HEK293 (cell line): ENCODE measurements at regions not wholly inside any gene's neighbourhood (a gene's known extent, or its start where the extent isn't known, plus 50 kb on each side); places are given as distances from the start of the nearest gene placed in this dataset.

Experiments used
- CTCF ChIA-PET: fragments of 350-600 bp; formaldehyde crosslinking; extraction: SDS; loops from one replicate; lab custom pipeline; 2021; ENCODE audit warnings: antibody characterized with exemption; lab: Yijun Ruan, JAX
- POLR2A ChIA-PET: fragments of 300-600 bp; formaldehyde crosslinking; extraction: SDS; loops from one replicate; lab custom pipeline; 2020; ENCODE audit warnings: antibody characterized with exemption, inconsistent platforms; lab: Yijun Ruan, JAX
- H3K27ac ChIP-seq: fragments of 200-500 bp; sonication (Bioruptor generic); 2 replicates; pipeline ENCODE4 v1.5.1; 2014; ENCODE audit warnings: low read depth, low read length, control low read depth, inconsistent platforms; ENCODE audit errors: extremely low read depth
- H3K36me3 ChIP-seq, 2 experiments: fragments of 200-500 bp in 1 of 2; sonication (Bioruptor generic) in 1 of 2; 1 replicate in 1 of 2; 2 replicates in 1 of 2; pipeline ENCODE4 v1.5.1; 2014 to 2017; ENCODE audit warnings: inconsistent platforms in 2 of 2, low read length in 2 of 2; ENCODE audit not compliant: control insufficient read depth in 2 of 2, insufficient read depth in 1 of 2
- H3K4me1 ChIP-seq: fragments of 200-500 bp; sonication (Bioruptor generic); 2 replicates; pipeline ENCODE4 v1.5.1; 2014; ENCODE audit warnings: mild to moderate bottlenecking, low read length, inconsistent platforms; ENCODE audit not compliant: control insufficient read depth, insufficient read depth
- H3K4me3 ChIP-seq: 2 replicates; pipeline ENCODE4 v1.5.1; 2011; ENCODE audit warnings: low read depth, mild to moderate bottlenecking, control low read depth, low read length, moderate library complexity
- H3K9me3 ChIP-seq: fragments of 200-500 bp; sonication (Bioruptor generic); 2 replicates; pipeline ENCODE4 v1.5.1; 2014; ENCODE audit warnings: low read depth, low read length, inconsistent platforms; ENCODE audit not compliant: control insufficient read depth, insufficient read depth
- AEBP2 ChIP-seq: fragments of 450-650 bp; formaldehyde crosslinking; IDR thresholded peaks from 2 replicates; pipeline ENCODE4 v1.5.1; 2016; ENCODE audit warnings: missing biosample characterization, missing genetic modification characterization, borderline replicate concordance
- IKZF3 ChIP-seq: fragments of 450-650 bp; IDR thresholded peaks from 2 replicates; pipeline ENCODE4 v1.5.0; 2018; ENCODE audit warnings: missing biosample characterization, mild to moderate bottlenecking, missing genetic modification characterization, moderate library complexity
- KLF10 ChIP-seq: fragments of 450-650 bp; IDR thresholded peaks from 2 replicates; pipeline ENCODE4 v1.5.1; 2018; ENCODE audit warnings: missing biosample characterization, mild to moderate bottlenecking, missing genetic modification characterization
- KLF8 ChIP-seq: fragments of 450-650 bp; formaldehyde crosslinking; IDR thresholded peaks from 2 replicates; pipeline ENCODE4 v1.5.1; 2016; ENCODE audit warnings: missing biosample characterization, missing genetic modification characterization
- SCRT2 ChIP-seq: fragments of 450-650 bp; formaldehyde crosslinking; IDR thresholded peaks from 2 replicates; pipeline ENCODE4 v1.5.1; 2016; ENCODE audit warnings: missing biosample characterization, missing genetic modification characterization
- TRIM28 ChIP-seq: IDR thresholded peaks from 2 replicates; pipeline ENCODE4 v1.6.1; 2011; ENCODE audit warnings: low read length, control low read depth, borderline replicate concordance
- ZBTB1 ChIP-seq: fragments of 450-650 bp; formaldehyde crosslinking; IDR thresholded peaks from 2 replicates; pipeline ENCODE4 v1.5.1; 2016; ENCODE audit warnings: missing biosample characterization, missing genetic modification characterization
- ZNF140 ChIP-seq: fragments of 450-650 bp; formaldehyde crosslinking; IDR thresholded peaks from 2 replicates; pipeline ENCODE4 v1.5.1; 2016; ENCODE audit warnings: missing biosample characterization, missing genetic modification characterization
- ZNF148 ChIP-seq: fragments of 450-650 bp; formaldehyde crosslinking; IDR thresholded peaks from 2 replicates; pipeline ENCODE4 v1.5.0; 2017; ENCODE audit warnings: missing biosample characterization, missing genetic modification characterization, borderline replicate concordance
- ZNF175 ChIP-seq: fragments of 450-650 bp; formaldehyde crosslinking; IDR thresholded peaks from 2 replicates; pipeline ENCODE4 v1.5.1; 2016; ENCODE audit warnings: missing biosample characterization, missing genetic modification characterization
- ZNF24 ChIP-seq: fragments of 450-650 bp; formaldehyde crosslinking; IDR thresholded peaks from 2 replicates; pipeline ENCODE4 v1.5.1; 2016; ENCODE audit warnings: missing biosample characterization, missing genetic modification characterization
- ZNF274 ChIP-seq, 2 experiments: fragments of 200-500 bp in 1 of 2; fragments of 450-650 bp in 1 of 2; sonication (Bioruptor generic) in 1 of 2; formaldehyde crosslinking in 1 of 2; IDR thresholded peaks; 2 replicates each; pipeline versions ENCODE4 v1.5.1 to v1.6.1; 2014 to 2016; ENCODE audit warnings: borderline replicate concordance in 1 of 2, inconsistent platforms in 1 of 2, low read length in 1 of 2, missing biosample characterization in 1 of 2, missing genetic modification characterization in 1 of 2
- ZNF292 ChIP-seq: fragments of 450-650 bp; formaldehyde crosslinking; IDR thresholded peaks from 2 replicates; pipeline ENCODE4 v1.5.1; 2016; ENCODE audit warnings: low read depth, missing biosample characterization, missing genetic modification characterization, borderline replicate concordance
- ZNF37A ChIP-seq: fragments of 450-650 bp; IDR thresholded peaks from 2 replicates; pipeline ENCODE4 v1.5.1; 2018; ENCODE audit warnings: missing biosample characterization, missing genetic modification characterization
- ZNF416 ChIP-seq: fragments of 450-650 bp; formaldehyde crosslinking; IDR thresholded peaks from 2 replicates; pipeline ENCODE4 v1.5.1; 2016; ENCODE audit warnings: missing biosample characterization, missing genetic modification characterization
- ZNF473 ChIP-seq: fragments of 450-650 bp; formaldehyde crosslinking; IDR thresholded peaks from 2 replicates; pipeline ENCODE4 v1.5.1; 2017; ENCODE audit warnings: missing biosample characterization, missing genetic modification characterization
- ZNF48 ChIP-seq: fragments of 450-650 bp; formaldehyde crosslinking; IDR thresholded peaks from 2 replicates; pipeline ENCODE4 v1.5.1; 2016; ENCODE audit warnings: missing biosample characterization, missing genetic modification characterization
- ZNF513 ChIP-seq: fragments of 450-650 bp; IDR thresholded peaks from 2 replicates; pipeline ENCODE4 v1.5.1; 2018; ENCODE audit warnings: missing biosample characterization, missing genetic modification characterization
- ZNF660 ChIP-seq: fragments of 450-650 bp; IDR thresholded peaks from 2 replicates; pipeline ENCODE4 v1.5.1; 2018; ENCODE audit warnings: missing biosample characterization, mild to moderate bottlenecking, missing genetic modification characterization
- ZNF701 ChIP-seq: fragments of 450-650 bp; formaldehyde crosslinking; IDR thresholded peaks from 2 replicates; pipeline ENCODE4 v1.5.1; 2016; ENCODE audit warnings: missing biosample characterization, missing genetic modification characterization
- TF ChIP-seq, protein P1 (sequence below): fragments of 450-650 bp; formaldehyde crosslinking; IDR thresholded peaks from 2 replicates; pipeline ENCODE4 v1.5.1; 2016; ENCODE audit warnings: missing biosample characterization, missing genetic modification characterization

DNA sequence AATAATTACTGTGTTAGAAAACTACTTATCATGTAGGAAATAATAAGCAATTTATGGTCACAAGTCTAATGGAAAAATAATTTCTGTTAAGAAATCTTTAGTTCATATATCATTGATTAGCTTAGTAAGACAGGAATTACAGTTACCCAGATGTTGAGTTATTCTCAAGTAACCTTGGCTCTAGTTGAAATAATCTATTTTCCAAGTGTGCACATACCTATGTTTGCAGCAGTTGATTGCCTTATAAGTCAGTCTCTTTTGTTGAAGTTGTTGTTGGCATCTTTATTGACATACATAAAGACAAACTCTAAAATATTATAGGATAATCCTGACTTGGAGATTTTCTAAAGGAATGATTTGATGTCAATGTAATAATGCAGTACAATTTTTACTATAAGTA is 511.4 kb upstream of the KLF12 start:
- Histone ChIP-seq H3K27ac (no peak overlapping the region), H3K4me1 (no peaks in the 10 kb centered on the region), H3K4me3 (no peak overlapping the region), H3K9me3 (no peaks in the 10 kb centered on the region), H3K36me3 (no peaks in the 10 kb centered on the region)
- ChIA-PET POLR2A (no interaction called here), CTCF (no interaction called here)
- TF ChIP-seq ZNF274 (IDR thresholded peaks at IDR 0.05; ENCODE audit: low read length) (no peak), ZNF274 (tag by site-specific recombination; IDR thresholded peaks at IDR 0.05; ENCODE audit: borderline replicate concordance) (no peak), ZNF24 (tag by site-specific recombination) (no peak), ZNF513 (tag by site-specific recombination) (no peak), SCRT2 (tag by site-specific recombination) (no peak), ZNF140 (tag by site-specific recombination) (no peak), ZNF660 (no peak), ZNF701 (no peak), ZNF175 (tag by site-specific recombination) (no peak), ZNF148 (no peak)

DNA sequence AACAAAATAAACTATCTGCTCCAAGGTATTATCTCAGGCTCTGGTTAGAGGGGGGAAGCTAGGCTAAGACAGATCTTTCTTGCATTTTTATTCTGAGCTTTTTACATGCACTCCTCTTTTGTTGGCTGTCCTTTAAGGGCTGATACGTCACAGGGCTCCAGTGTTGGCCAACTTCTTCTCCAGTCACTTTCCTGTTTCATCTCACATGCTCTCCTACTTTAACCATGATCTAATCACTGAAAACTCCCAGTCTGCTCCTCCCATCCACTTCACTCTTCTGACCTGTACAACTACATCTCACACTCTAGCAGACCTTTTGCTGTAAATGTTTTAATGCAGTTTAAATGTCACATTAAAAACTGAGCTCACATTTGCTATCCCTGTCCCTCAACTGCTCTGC is 510.0 kb upstream of the KLF12 start:
- TF ChIP-seq, protein P1, sequence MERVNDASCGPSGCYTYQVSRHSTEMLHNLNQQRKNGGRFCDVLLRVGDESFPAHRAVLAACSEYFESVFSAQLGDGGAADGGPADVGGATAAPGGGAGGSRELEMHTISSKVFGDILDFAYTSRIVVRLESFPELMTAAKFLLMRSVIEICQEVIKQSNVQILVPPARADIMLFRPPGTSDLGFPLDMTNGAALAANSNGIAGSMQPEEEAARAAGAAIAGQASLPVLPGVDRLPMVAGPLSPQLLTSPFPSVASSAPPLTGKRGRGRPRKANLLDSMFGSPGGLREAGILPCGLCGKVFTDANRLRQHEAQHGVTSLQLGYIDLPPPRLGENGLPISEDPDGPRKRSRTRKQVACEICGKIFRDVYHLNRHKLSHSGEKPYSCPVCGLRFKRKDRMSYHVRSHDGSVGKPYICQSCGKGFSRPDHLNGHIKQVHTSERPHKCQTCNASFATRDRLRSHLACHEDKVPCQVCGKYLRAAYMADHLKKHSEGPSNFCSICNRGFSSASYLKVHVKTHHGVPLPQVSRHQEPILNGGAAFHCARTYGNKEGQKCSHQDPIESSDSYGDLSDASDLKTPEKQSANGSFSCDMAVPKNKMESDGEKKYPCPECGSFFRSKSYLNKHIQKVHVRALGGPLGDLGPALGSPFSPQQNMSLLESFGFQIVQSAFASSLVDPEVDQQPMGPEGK (tag by site-specific recombination): no peak
- TF ChIP-seq ZNF292 (tag by site-specific recombination) (no peak), ZNF416 (tag by site-specific recombination) (no peak), TRIM28 (no peak), ZBTB1 (tag by site-specific recombination) (no peak), AEBP2 (no peak), ZNF37A (no peak), KLF8 (tag by site-specific recombination) (no peak), IKZF3 (tag by site-specific recombination) (no peak), ZNF473 (tag by site-specific recombination) (no peak), KLF10 (tag by site-specific recombination) (no peak), ZNF48 (tag by site-specific recombination) (no peak)
- H3K9me3 ChIP-seq: no peaks in the 10 kb centered on the region
- POLR2A ChIA-PET: no interaction called here
- H3K27ac ChIP-seq: no peak overlapping the region
- H3K36me3 ChIP-seq: no peaks in the 10 kb centered on the region
- CTCF ChIA-PET: interaction anchor here (0.7 to 0.8 kb wide), 2 partner anchors 9 to 132 kb away, joined by 3 read pairs; no protein-coding TSS in a partner anchor
- no peak overlapping the region for H3K4me3 ChIP-seq
- no peaks in the 10 kb centered on the region for H3K4me1 ChIP-seq
